HEK293 (cell line): ENCODE measurements at regions not wholly inside any gene's neighbourhood (a gene's known extent, or its start where the extent isn't known, plus 50 kb on each side); places are given as distances from the start of the nearest gene placed in this dataset.

ENCODE experiments used
- CTCF ChIP-seq: fragments of 450-650 bp; formaldehyde crosslinking; IDR thresholded peaks from 2 replicates; pipeline ENCODE4 v1.5.1; 2016; ENCODE audit warnings: missing biosample characterization, missing genetic modification characterization
- PRDM4 ChIP-seq: fragments of 450-650 bp; formaldehyde crosslinking; IDR thresholded peaks from 2 replicates; pipeline ENCODE4 v1.5.1; 2017; ENCODE audit warnings: missing biosample characterization, missing genetic modification characterization
- YY1 ChIP-seq: fragments of 450-650 bp; formaldehyde crosslinking; IDR thresholded peaks from 2 replicates; pipeline ENCODE4 v1.5.1; 2018; ENCODE audit warnings: missing biosample characterization, missing genetic modification characterization
- ZBTB17 ChIP-seq: fragments of 450-650 bp; formaldehyde crosslinking; IDR thresholded peaks from 2 replicates; pipeline ENCODE4 v1.5.1; 2016; ENCODE audit warnings: missing biosample characterization, missing genetic modification characterization
- ZNF175 ChIP-seq: fragments of 450-650 bp; formaldehyde crosslinking; IDR thresholded peaks from 2 replicates; pipeline ENCODE4 v1.5.1; 2016; ENCODE audit warnings: missing biosample characterization, missing genetic modification characterization
- ZNF239 ChIP-seq: fragments of 450-650 bp; formaldehyde crosslinking; IDR thresholded peaks from 2 replicates; pipeline ENCODE4 v1.5.1; 2016; ENCODE audit warnings: missing biosample characterization, missing genetic modification characterization

GRCh38 chr4:135007400-135007799 lies 805.8 kb upstream of the PABPC4L start:
- TF ChIP-seq PRDM4 (tag by site-specific recombination), result no peak
- no peak for TF ChIP-seq CTCF
- TF ChIP-seq ZNF239 (tag by site-specific recombination), result no peak
- TF ChIP-seq YY1 (tag by site-specific recombination), result no peak
- no peak for TF ChIP-seq ZNF175
- no peak for TF ChIP-seq ZBTB17 (tag by site-specific recombination)
